GM13976 (cell line): ENCODE measurements at regions not wholly inside any gene's neighbourhood (a gene's known extent, or its start where the extent isn't known, plus 50 kb on each side); places are given as distances from the start of the nearest gene placed in this dataset.

Experiments
- DNase-seq: peaks from one replicate; pipeline ENCODE4 v3.0.0; 2012; ENCODE audit warnings: low spot score
- CTCF ChIP-seq: IDR thresholded peaks from 2 replicates; pipeline ENCODE4 v1.5.1; 2012; ENCODE audit warnings: borderline replicate concordance, mild to moderate bottlenecking; ENCODE audit not compliant: insufficient read depth; ENCODE audit errors: extremely low read depth, missing control alignments, control extremely low read depth
- in situ Hi-C: fragments of 300-500 bp; cut with MboI; formaldehyde crosslinking; loops from one replicate; pipeline ENCODE4 v1.12.0; 2022; ENCODE audit warnings: low sequenced_read_pairs, mixed read lengths, inconsistent platforms; ENCODE audit not compliant: unreplicated experiment

GRCh38 chr5:109588281-109589035, 101.3 kb upstream of the MAN2A1 start:
- in situ Hi-C loops: no loop called here
- no peak for TF ChIP-seq CTCF
- DNase-seq: no peak

DNA sequence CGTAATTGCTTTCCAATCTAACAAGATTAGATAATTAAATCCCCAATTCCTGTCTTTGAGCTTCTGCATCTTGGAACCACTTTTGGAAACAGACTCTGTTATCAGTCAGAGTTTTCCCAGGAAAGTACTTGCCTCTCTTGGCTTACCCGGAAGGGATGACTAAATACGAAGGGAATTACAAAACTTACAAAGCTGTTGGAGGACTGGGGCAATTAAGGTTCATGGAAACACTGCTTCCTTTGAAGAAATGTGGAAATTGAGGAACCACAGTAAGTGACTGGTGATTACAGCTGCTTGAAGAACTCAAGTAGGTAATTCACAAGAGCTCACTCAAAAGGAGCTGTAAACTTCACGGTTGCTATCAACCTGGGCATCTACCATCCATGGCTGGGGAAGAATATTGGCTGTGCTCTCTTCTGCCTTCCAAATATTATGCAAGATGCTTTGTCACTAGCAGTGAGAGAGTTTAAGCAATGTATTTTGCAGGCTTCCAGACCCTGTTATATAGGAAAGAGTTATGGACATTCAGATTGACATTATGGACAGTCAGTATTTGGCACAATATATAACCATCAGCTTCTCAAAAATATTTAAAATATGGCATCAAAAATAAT, 104.6 kb upstream of the MAN2A1 start:
- in situ Hi-C loops: no loop called here
- no peak for TF ChIP-seq CTCF
- DNase-seq: no peak

- no peak for DNase-seq
- in situ Hi-C loops: no loop called here
- TF ChIP-seq CTCF: no peak
Observed at GRCh38 chr5:109580225-109580624, 109.5 kb upstream of the MAN2A1 start.

GRCh38 chr5:109575506-109575905, 114.2 kb upstream of the MAN2A1 start:
- in situ Hi-C loops: no loop called here
- TF ChIP-seq CTCF: no peak

GRCh38 chr5:109574985-109575384, 114.7 kb upstream of the MAN2A1 start:
- in situ Hi-C loops: no loop called here
- no peak for DNase-seq
- TF ChIP-seq CTCF: no peak

More at GRCh38 chr5:109575506-109575905, 114.2 kb upstream of the MAN2A1 start:
- DNase-seq: no peak

DNA sequence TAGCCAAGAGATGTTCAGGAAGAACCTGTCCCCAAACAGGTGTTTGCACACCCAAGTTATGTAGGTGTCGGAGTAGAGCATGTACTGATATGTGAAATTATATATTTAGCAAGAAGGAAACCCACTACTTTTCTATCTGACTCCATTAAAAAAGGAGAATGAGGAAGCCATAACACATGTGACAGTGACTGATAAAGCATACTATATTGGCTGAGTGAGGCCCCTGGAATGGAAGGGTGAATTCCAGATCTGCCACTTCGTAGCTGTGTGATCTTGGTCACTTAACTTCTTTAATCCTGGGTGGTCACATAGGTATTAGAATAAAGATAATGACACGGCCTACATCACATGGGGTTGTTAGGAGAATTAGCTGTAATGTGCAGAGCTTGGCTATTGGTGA, 116.0 kb upstream of the MAN2A1 start:
- no peak for DNase-seq
- in situ Hi-C loops: no loop called here
- TF ChIP-seq CTCF: no peak
